H9 (cell line): ENCODE measurements at regions not wholly inside any gene's neighbourhood (a gene's known extent, or its start where the extent isn't known, plus 50 kb on each side); places are given as distances from the start of the nearest gene placed in this dataset.

Experiments used
- DNase-seq: peaks from one replicate; pipeline ENCODE4 v3.0.0-alpha.2; 2017
- H2AFZ ChIP-seq: one replicate; pipeline ENCODE4 v1.6.1; 2013; ENCODE audit warnings: mild to moderate bottlenecking, low read length, control low read depth, moderate library complexity
- H2AK5ac ChIP-seq: 2 replicates; pipeline ENCODE4 v1.6.1; 2013; ENCODE audit warnings: low read length, control low read depth, mixed read lengths; ENCODE audit not compliant: insufficient read length
- H2BK120ac ChIP-seq: one replicate; pipeline ENCODE4 v1.6.1; 2013; ENCODE audit warnings: low read depth, mild to moderate bottlenecking, low read length, control low read depth, inconsistent platforms; ENCODE audit not compliant: poor library complexity, severe bottlenecking
- H2BK12ac ChIP-seq: 2 replicates; pipeline ENCODE4 v1.6.1; 2013; ENCODE audit warnings: low read length, control low read depth, mixed read lengths, low read depth; ENCODE audit not compliant: insufficient read length
- H2BK15ac ChIP-seq: 2 replicates; pipeline ENCODE4 v1.6.1; 2013; ENCODE audit warnings: low read depth, low read length, control low read depth
- H2BK20ac ChIP-seq: one replicate; pipeline ENCODE4 v1.6.1; 2013; ENCODE audit warnings: low read depth, mild to moderate bottlenecking, low read length, control low read depth, inconsistent platforms; ENCODE audit not compliant: poor library complexity, severe bottlenecking
- H2BK5ac ChIP-seq: 2 replicates; pipeline ENCODE4 v1.6.1; 2013; ENCODE audit warnings: low read length, control low read depth, mixed read lengths; ENCODE audit not compliant: insufficient read length
- H3K14ac ChIP-seq: 2 replicates; pipeline ENCODE4 v1.6.1; 2013; ENCODE audit warnings: low read length, control low read depth; ENCODE audit not compliant: insufficient read depth
- H3K18ac ChIP-seq: 2 replicates; pipeline ENCODE4 v1.6.1; 2013; ENCODE audit warnings: low read depth, mild to moderate bottlenecking, mixed read lengths, low read length, control low read depth; ENCODE audit not compliant: insufficient read length
- H3K23ac ChIP-seq: 2 replicates; pipeline ENCODE4 v1.6.1; 2013; ENCODE audit warnings: low read length, control low read depth, mixed read lengths, low read depth; ENCODE audit not compliant: insufficient read length
- H3K23me2 ChIP-seq: 2 replicates; pipeline ENCODE4 v1.6.1; 2013; ENCODE audit warnings: low read depth, mild to moderate bottlenecking, mixed read lengths, low read length, control low read depth; ENCODE audit not compliant: insufficient read length, poor library complexity, severe bottlenecking
- H3K27ac ChIP-seq: 2 replicates; pipeline ENCODE4 v1.5.1; 2013; ENCODE audit warnings: low read length, control low read depth, mixed read lengths, low read depth; ENCODE audit not compliant: insufficient read length
- H3K27me3 ChIP-seq: 2 replicates; pipeline ENCODE4 v1.6.1; 2013; ENCODE audit warnings: low read length, control low read depth, inconsistent platforms; ENCODE audit not compliant: insufficient read depth
- H3K4ac ChIP-seq: 2 replicates; pipeline ENCODE4 v1.6.1; 2013; ENCODE audit warnings: low read depth, mild to moderate bottlenecking, control low read depth, inconsistent platforms, low read length, moderate library complexity
- H3K4me1 ChIP-seq: 2 replicates; pipeline ENCODE4 v1.6.1; 2013; ENCODE audit warnings: low read length, control low read depth, inconsistent platforms; ENCODE audit not compliant: insufficient read depth
- H3K4me2 ChIP-seq: 2 replicates; pipeline ENCODE4 v1.6.1; 2013; ENCODE audit warnings: low read length, control low read depth, mixed read lengths; ENCODE audit not compliant: insufficient read length, insufficient read depth
- H3K56ac ChIP-seq: 2 replicates; pipeline ENCODE4 v1.6.1; 2013; ENCODE audit warnings: low read depth, mild to moderate bottlenecking, mixed read lengths, low read length, control low read depth; ENCODE audit not compliant: insufficient read length
- H3K79me1 ChIP-seq: 2 replicates; pipeline ENCODE4 v1.6.1; 2013; ENCODE audit warnings: low read depth, mild to moderate bottlenecking, moderate library complexity, low read length, control low read depth, inconsistent platforms; ENCODE audit not compliant: insufficient read depth, poor library complexity, severe bottlenecking
- H3K79me2 ChIP-seq: 2 replicates; pipeline ENCODE4 v1.6.1; 2013; ENCODE audit warnings: low read length, control low read depth, inconsistent platforms; ENCODE audit not compliant: insufficient read depth
- H3K9ac ChIP-seq: 2 replicates; pipeline ENCODE4 v1.6.1; 2013; ENCODE audit warnings: low read length, control low read depth, mixed read lengths; ENCODE audit not compliant: insufficient read length; ENCODE audit errors: extremely low read depth
- H3K9me3 ChIP-seq: one replicate; pipeline ENCODE4 v1.6.1; 2013; ENCODE audit warnings: low read depth, low read length, inconsistent platforms; ENCODE audit not compliant: control insufficient read depth
- H3T11ph ChIP-seq: one replicate; pipeline ENCODE4 v1.6.1; 2013; ENCODE audit warnings: mild to moderate bottlenecking, low read length, control low read depth, inconsistent platforms
- H4K20me1 ChIP-seq: one replicate; pipeline ENCODE4 v1.6.1; 2013; ENCODE audit not compliant: control insufficient read depth, insufficient read length, insufficient read depth
- H4K5ac ChIP-seq: 2 replicates; pipeline ENCODE4 v1.6.1; 2013; ENCODE audit warnings: low read depth, mild to moderate bottlenecking, mixed read lengths, low read length, control low read depth; ENCODE audit not compliant: insufficient read length
- H4K8ac ChIP-seq: replicated peaks from 2 replicates; pipeline ENCODE4 v1.6.1; 2013; ENCODE audit warnings: low read length, control low read depth, mixed read lengths, low read depth; ENCODE audit not compliant: insufficient read length
- H4K91ac ChIP-seq: 2 replicates; pipeline ENCODE4 v1.6.1; 2013; ENCODE audit warnings: low read depth, mild to moderate bottlenecking, moderate library complexity, mixed read lengths, low read length, control low read depth; ENCODE audit not compliant: insufficient read length
- H3K27ac Mint-ChIP-seq, 3 experiments: 2 replicates in 2 of 3; 3 replicates in 1 of 3; pipeline ENCODE4 v1.8.0; 2020 to 2021; ENCODE audit warnings: mixed read lengths in 3 of 3, mild to moderate bottlenecking in 1 of 3, moderate library complexity in 1 of 3
- H3K27me3 Mint-ChIP-seq: 2 replicates; pipeline ENCODE4 v1.8.0; 2021; ENCODE audit warnings: low read depth, mild to moderate bottlenecking, moderate library complexity, mixed read lengths
- H3K36me3 Mint-ChIP-seq, 3 experiments: 2 replicates in 2 of 3; 3 replicates in 1 of 3; pipeline ENCODE4 v1.8.0; 2020 to 2021; ENCODE audit warnings: low read depth in 3 of 3, mixed read lengths in 3 of 3; ENCODE audit not compliant: insufficient read depth in 1 of 3
- H3K4me1 Mint-ChIP-seq, 2 experiments: 2 replicates each; pipeline ENCODE4 v1.8.0; 2020; ENCODE audit warnings: mixed read lengths in 2 of 2
- H3K4me3 Mint-ChIP-seq, 2 experiments: 2 replicates in 1 of 2; 3 replicates in 1 of 2; pipeline ENCODE4 v1.8.0; 2020 to 2021; ENCODE audit warnings: mild to moderate bottlenecking in 2 of 2, mixed read lengths in 2 of 2, moderate library complexity in 1 of 2
- H3K9me3 Mint-ChIP-seq, 2 experiments: 2 replicates in 1 of 2; 3 replicates in 1 of 2; pipeline ENCODE4 v1.8.0; 2020; ENCODE audit warnings: mild to moderate bottlenecking in 2 of 2, mixed read lengths in 2 of 2, moderate library complexity in 1 of 2
- WGBS: extraction: QIAGEN DNeasy Blood & Tissue Kit; methylation state at CpG from one replicate; pipeline ENCODE4 v1.1.7; 2013; ENCODE audit warnings: missing lambda C conversion rate, low lambda C conversion rate, mixed read lengths; ENCODE audit not compliant: insufficient read length; ENCODE audit errors: extremely low coverage; 5-methylcytosine and 5-hydroxymethylcytosine counted together
- TF ChIP-seq, protein P1 (sequence below): fragments of 200-600 bp; sonication (generic); conservative IDR thresholded peaks from 3 replicates; pipeline ENCODE4 v1.8.0; 2021; ENCODE audit warnings: antibody characterized with exemption, mild to moderate bottlenecking

GRCh38 chr1:88466899-88467580 is 217.0 kb upstream of the PKN2 start:
- Histone ChIP-seq H3K4me1 (no peaks in the 10 kb centered on the region), H3K56ac (no peak overlapping the region), H3K9me3 (no peaks in the 10 kb centered on the region), H3K27me3 (no peaks in the 10 kb centered on the region), H3K23me2 (peaks cover 9% of the 10 kb centered on the region), H2AFZ (no peak overlapping the region), H4K5ac (no peak overlapping the region), H3T11ph (no peak overlapping the region), H4K91ac (no peak overlapping the region), H3K4me2 (no peak overlapping the region), H3K14ac (no peak overlapping the region), H3K18ac (no peak overlapping the region), H3K79me1 (no peaks in the 10 kb centered on the region), H2AK5ac (no peak overlapping the region), H3K79me2 (no peaks in the 10 kb centered on the region), H3K27ac (no peak overlapping the region), H3K9ac (no peak overlapping the region), H4K20me1 (no peaks in the 10 kb centered on the region), H2BK15ac (no peak overlapping the region), H2BK5ac (no peak overlapping the region), H3K4ac (no peak overlapping the region), H4K8ac (no peak overlapping the region), H2BK12ac (no peak overlapping the region), H3K23ac (no peak overlapping the region), H2BK20ac (no peak overlapping the region), H2BK120ac (no peak overlapping the region)
- Mint-ChIP-seq H3K27ac (no peak overlapping the region), H3K4me1 (peaks cover 7 to 8% of the 10 kb centered on the region in 2 experiments; a peak in 3 of 4 replicates), H3K27me3 (peaks cover 4% of the 10 kb centered on the region), H3K9me3 (peaks cover 3 to 6% of the 10 kb centered on the region in 2 experiments), H3K4me3 (no peak overlapping the region), H3K36me3 (peaks cover 0 to 7% (median 7%) of the 10 kb centered on the region in 3 experiments; a peak in 4 of 7 replicates)
- DNase-seq, result no peak
- WGBS, result no CpG with 5 or more reads among the region's 55 CpGs
- TF ChIP-seq, protein P1, sequence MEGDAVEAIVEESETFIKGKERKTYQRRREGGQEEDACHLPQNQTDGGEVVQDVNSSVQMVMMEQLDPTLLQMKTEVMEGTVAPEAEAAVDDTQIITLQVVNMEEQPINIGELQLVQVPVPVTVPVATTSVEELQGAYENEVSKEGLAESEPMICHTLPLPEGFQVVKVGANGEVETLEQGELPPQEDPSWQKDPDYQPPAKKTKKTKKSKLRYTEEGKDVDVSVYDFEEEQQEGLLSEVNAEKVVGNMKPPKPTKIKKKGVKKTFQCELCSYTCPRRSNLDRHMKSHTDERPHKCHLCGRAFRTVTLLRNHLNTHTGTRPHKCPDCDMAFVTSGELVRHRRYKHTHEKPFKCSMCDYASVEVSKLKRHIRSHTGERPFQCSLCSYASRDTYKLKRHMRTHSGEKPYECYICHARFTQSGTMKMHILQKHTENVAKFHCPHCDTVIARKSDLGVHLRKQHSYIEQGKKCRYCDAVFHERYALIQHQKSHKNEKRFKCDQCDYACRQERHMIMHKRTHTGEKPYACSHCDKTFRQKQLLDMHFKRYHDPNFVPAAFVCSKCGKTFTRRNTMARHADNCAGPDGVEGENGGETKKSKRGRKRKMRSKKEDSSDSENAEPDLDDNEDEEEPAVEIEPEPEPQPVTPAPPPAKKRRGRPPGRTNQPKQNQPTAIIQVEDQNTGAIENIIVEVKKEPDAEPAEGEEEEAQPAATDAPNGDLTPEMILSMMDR, result no peak
